ENCODE measurements at regions not wholly inside any gene's neighbourhood (a gene's known extent, or its start where the extent isn't known, plus 50 kb on each side); places are given as distances from the start of the nearest gene placed in this dataset.
"Not testable (repeated sequence)": the region's sequence is repeated elsewhere in the genome, so short reads cannot be mapped to it uniquely, and the experiment has no call there.

DNA sequence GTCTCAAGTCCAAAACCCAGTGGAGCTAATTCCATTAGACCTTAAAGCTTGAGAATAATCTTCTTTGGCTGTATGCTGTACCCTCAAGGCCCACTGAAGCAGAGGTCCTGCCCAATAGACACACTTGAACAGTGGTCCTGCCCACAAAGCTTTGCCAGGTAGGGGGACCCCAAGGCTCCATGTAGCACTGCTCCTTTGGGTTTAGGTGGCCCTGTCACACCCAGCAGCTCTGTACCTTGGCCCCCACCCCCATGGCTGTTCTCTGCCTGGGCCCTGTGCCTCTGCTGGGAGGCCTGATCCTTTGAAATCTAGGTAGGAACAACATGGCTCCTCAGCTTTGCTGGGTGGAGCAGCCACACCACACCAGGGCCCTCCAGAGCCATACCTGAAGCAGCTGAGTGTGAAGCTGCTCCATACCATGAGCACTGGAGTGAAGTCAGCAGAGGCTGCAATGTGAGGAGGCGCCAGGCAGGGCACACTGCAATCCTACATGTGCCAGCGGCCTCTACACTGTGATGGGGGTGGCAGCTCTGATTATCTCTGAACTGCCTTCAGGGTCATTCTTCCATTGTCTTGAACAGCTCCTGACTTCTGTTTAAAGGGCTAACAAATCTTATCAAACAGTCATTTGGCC, 188.0 kb upstream of the CCDC54 start:
- no peak overlapping the region for H3K4me3 ChIP-seq (ENCODE audit: low read length)
- DNase-seq (ENCODE audit: low read depth, low spot score) = no peak

DNA sequence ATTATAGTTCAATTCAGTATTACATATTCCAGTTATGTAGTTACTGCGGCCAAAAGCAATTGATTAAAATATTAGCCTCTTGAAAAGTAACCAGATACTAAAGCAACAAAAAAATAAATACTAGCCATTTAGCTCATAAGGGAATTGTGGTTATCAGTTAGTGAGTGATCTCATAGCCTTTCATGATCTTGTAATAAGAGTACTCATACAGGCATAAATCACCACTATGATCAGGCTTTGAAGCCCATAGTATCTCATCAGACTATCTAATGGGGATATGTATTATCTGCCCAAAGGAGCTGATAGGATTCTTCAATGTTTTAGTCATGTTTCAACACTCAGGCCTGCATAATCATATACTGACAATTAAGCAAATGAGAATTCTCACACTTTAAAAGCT, 184.1 kb upstream of the CCDC54 start:
- H3K4me3 ChIP-seq (ENCODE audit: low read length) = no peak overlapping the region
- DNase-seq (ENCODE audit: low read depth, low spot score) = no peak

DNA sequence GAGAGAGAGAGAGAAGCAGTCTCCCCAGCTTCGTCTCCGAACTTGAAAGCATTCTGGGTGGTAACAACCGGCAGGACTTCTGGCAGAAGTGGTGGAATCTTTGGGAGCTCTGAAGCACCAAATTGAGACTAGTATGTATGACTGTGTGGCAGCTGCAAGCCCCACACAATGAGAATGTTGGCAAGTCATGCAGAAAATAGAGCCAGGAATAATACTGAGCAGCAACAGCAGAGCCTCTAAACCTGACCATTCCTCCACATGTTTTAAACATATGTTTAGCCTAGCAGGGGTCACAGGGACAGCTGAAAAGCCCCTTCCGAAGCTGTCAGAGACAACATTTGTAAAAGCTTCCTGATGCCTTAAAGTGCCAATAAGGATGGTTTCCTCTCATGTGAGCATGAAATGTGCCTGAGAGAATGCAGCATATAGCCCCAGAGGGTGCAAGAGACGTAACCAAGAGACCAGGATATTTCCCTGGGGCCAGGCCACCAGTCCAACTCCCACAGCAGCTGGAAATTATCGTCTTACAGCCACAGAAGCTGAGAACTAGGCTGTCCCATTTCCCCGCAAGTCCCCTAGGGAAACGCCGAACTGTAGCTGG, 178.6 kb upstream of the CCDC54 start:
- no peak for DNase-seq (ENCODE audit: low read depth, low spot score)
- no peak overlapping the region for H3K4me3 ChIP-seq (ENCODE audit: low read length)

DNA sequence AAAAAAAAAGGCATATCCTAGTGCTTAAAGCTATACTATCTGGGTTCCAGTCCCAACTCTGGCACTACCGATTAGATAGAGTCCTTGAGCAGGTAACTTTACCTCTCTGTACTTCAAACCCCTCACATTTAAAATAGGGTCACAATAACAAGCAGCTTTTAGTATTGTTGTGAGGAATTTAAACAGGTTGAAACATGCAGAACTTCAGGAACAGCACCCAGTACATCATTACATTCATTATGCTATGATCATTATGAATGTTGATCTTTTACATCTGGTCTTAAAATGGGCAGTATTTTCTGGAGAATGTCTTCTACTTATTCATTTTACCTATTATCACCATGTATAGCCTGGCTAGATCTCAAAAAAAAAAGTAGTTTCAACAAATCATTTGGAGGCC, 176.1 kb upstream of the CCDC54 start:
- no peak for DNase-seq (ENCODE audit: low read depth, low spot score)
- H3K4me3 ChIP-seq (ENCODE audit: low read length) = no peak overlapping the region

DNA sequence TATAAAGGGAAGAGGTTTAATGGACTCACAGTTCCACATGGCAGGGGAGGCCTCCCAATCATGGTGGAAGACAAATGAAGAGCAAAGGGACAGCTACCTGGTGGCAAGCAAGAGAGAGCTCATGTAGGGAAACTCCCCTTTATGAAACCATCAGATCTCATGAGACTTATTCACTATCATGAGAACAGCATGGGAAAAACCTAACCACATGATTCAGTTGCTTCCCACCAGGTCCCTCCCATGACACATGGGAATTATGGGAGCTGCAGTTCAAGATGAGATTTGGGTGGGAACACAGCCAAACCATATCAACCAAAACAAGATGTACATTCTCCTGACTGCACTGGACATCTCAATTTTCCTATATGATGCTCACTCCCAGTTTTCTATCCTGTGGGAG, 174.4 kb upstream of the CCDC54 start:
- DNase-seq (ENCODE audit: low read depth, low spot score) = not testable (repeated sequence)

DNA sequence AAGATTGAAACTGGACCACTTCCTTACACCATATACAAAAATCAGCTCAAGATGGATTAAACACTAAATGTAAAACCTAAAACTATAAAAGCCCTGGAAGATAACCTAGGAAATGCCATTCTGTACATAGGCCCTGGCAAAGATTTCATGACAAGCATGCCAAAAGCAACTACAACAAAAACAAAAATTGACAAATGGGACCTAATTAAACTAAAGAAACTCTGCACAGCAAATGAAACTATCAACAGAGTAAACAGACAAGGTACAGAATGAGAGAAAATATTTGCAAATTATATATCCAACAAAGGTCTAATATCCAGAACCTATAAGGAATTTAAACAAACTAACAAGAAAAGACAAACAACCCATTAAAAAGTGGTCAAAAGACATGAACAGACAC, 173.1 kb upstream of the CCDC54 start:
- no peak for DNase-seq (ENCODE audit: low read depth, low spot score)
- H3K4me3 ChIP-seq (ENCODE audit: low read length) = no peak overlapping the region

More for the DNA sequence above, 174.4 kb upstream of the CCDC54 start:
- H3K4me3 ChIP-seq (ENCODE audit: low read length) = not testable (repeated sequence)

DNA sequence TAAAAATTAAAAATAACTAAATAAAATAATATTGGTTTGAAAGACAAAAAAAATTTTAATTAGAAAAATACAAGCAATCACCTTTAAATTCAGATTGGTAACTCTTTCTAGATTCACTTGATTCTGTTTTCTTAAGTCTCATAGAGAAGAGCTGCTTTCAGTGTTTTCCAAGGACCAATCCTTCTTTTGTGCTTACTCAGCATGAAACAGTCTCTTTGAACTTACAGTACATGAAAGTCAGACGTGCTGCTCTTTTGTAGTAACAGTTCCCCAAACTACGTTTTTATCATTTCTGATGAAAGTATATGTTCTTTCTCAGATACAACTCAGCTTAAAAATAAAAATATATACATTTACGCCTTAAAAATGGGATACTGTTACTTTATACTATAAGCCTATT, 171.9 kb upstream of the CCDC54 start:
- H3K4me3 ChIP-seq (ENCODE audit: low read length) = no peak overlapping the region
- no peak for DNase-seq (ENCODE audit: low read depth, low spot score)

DNA sequence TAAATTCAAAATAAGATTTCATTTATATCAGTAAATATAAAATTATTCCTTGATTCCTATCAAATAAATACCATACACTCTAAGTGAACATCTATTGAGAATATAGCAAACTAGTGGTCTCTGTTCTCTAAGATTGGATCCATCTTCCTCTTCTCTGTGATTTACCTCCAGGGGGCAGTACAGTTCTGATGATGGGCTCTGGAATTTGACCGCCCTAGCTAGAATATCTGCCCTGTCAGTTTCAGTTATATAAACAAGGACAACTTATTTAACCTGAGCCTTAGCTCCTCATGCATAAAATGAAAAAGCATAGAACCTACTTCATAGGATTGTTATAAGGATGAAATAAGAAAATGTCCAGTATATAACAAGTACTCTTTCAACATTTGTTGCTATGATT, 171.1 kb upstream of the CCDC54 start:
- H3K4me3 ChIP-seq (ENCODE audit: low read length) = no peak overlapping the region
- DNase-seq (ENCODE audit: low read depth, low spot score) = peak; percentile 24

DNA sequence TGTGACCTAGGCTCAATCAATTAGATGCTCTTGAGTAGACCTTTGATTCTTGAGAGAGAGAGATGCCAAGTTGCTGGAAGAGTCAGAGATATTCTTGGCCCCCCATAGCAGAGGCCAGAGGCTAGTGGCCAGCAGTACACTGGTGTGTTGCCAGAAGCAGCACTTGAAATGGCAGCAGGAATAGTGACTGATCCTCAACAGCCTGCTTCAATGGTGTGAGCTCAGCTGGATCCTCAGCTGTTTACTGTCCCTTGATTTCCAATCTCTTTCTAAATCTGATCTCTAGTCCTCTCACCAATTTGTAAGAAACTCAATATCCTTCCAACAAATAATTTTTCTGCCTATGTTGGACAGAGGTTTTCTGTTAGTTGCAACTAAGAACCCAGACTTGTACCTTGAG, 170.3 kb upstream of the CCDC54 start:
- DNase-seq (ENCODE audit: low read depth, low spot score) = no peak
- no peak overlapping the region for H3K4me3 ChIP-seq (ENCODE audit: low read length)

DNA sequence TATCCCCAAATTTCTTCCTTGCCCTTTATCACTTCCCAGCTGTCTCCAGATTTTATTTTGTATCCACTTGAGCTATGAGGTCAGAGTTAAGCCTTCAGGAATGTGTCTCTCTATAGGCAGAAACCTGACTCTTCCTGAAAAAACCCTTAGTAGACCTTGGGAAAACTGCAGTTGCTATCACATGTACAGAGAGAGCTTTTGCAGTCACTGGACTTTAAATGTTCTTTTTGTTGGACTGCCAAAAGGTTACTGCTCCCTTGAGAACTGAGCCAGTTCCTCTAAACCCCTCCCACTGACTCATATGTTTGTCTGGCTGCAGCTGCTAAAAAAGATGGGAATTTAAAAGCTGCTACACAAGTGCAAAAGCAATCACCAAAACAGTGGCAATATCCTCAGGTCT, 169.1 kb upstream of the CCDC54 start:
- no peak for DNase-seq (ENCODE audit: low read depth, low spot score)
- H3K4me3 ChIP-seq (ENCODE audit: low read length) = no peak overlapping the region

DNA sequence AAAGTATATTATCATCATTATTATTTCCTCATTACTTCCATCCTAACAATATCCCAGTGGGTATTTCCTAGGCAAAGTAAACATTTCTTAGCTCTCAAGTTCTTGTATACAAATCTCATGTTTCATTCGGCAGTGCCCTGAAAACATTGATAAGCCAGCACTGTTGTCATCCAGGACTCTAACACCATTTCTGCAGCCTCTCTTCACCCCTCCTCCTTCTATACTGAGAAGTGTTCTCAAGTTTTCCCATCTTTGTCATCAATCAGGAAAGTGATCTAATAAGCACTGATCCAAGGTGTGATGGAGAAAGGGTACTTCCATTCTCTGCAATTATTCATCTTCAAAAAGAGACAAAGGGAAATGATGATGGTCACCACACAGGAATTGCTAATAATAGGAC, 168.4 kb upstream of the CCDC54 start:
- no peak for DNase-seq (ENCODE audit: low read depth, low spot score)
- no peak overlapping the region for H3K4me3 ChIP-seq (ENCODE audit: low read length)

DNA sequence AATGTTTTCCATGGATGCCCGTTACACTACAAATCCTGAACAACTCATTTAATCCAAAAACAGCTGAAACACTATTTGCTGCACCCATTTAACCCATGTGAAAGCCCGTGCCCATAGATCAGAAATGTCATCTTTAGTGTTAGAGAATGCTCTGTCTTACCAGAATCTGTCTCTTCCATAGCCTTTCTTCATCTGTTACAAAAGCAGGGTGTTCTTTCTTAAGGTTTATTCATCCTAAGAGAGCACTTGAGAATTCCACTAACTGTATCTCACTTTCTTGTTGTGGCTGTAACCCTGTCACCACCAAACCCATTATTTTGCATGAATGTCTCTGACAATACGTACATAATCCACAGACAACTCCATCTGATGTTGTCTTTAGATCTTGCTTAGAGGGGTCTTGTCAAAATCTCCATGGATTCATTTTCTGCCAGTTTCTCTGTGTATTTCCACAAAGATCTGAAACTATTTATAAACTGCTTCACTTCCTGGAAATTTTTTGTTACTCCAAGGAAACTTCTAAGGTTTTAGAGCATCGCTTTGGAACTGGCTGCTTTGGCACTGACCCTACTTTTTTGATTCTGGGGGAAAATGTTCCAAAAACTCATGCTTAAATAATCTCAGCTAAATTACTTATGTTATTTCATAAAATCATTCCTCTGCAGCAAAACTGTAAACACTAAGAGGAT, 167.8 kb upstream of the CCDC54 start:
- no peak for DNase-seq (ENCODE audit: low read depth, low spot score)
- no peak overlapping the region for H3K4me3 ChIP-seq (ENCODE audit: low read length)

DNA sequence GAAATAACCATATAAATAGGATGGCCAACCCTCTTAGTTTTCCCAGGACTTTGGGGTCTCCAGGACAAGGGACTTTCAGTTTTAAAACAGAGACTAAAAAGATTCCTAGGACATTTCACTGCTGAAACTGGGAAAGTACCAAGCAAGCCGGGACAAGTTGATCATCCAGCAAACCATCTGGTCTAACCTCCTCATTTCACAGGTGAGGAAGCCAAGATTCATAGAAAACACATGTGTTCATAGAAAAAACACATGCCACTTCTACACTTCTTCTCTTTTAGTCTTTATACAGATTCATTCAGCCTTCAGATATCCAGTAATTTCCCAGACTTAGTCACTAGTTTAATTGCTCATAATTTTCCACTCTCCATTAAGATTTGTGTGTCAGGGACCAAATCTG, 165.6 kb upstream of the CCDC54 start:
- no peak overlapping the region for H3K4me3 ChIP-seq (ENCODE audit: low read length)
- no peak for DNase-seq (ENCODE audit: low read depth, low spot score)

DNA sequence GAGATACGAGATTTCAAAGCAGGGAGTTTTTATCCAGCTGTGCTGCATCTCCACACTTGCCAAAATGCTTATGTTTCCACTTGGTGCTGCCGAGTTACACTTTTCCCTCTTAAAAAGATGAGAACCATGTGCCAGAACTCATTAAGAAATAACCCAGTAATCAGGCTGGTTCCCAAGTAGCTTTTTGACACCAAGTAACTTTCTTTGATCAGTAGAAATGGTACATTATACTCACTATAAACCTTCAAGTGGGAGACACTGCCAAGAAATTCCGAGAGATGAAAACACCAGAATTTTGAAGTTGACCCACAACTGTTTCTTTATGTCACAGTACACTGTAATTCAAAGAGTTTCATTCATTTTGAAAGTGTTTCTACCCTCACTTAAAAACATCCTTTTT, 164.6 kb upstream of the CCDC54 start:
- no peak overlapping the region for H3K4me3 ChIP-seq (ENCODE audit: low read length)
- no peak for DNase-seq (ENCODE audit: low read depth, low spot score)

DNA sequence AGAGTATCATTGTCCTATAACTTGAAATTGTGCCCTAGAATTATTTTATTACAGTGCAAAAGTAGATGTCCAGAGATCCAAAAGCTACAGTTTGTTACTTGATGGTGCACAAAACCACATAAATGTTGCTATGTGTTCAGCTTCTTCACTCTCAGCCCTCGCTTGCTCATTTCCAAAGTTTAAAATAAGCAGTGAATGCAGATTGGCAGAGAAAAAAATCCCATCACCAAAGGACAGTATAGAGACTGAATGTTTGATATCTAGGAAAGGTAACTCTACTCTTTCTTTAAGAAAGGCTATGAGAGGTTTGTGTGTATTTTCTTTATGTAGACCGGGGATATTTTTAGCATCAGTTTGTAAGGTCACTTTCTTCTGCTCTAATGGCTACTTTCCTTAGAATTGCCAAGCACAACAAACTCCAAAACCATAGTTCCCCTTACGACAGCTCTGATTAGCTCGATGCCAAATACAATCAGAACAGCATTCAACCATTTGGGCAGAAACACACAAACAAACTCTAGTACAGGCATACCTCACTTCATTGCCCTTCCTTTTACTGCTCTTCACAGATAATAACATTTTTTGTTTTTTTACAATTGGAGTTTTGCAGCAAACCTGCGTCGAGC, 164.1 kb upstream of the CCDC54 start:
- no peak for DNase-seq (ENCODE audit: low read depth, low spot score)
- no peak overlapping the region for H3K4me3 ChIP-seq (ENCODE audit: low read length)

DNA sequence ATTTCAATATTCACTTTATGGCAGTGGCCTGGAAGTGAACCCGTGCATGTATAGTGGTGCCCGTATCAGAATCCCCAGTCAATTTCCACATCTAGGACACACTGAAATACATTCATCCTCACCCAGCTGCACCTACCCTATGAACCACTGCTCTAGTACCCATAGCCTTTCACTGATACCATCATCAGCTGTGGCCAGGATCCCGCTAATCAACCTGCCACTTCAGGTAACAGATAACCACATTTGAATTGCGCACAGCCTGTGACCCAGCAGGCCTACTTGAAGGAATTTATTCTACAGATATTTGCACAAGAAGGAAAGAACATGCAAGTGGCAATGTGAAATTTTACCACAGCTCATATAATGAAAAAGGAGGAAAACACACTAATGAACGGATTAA, 161.0 kb upstream of the CCDC54 start:
- H3K4me3 ChIP-seq (ENCODE audit: low read length) = no peak overlapping the region
- no peak for DNase-seq (ENCODE audit: low read depth, low spot score)

DNA sequence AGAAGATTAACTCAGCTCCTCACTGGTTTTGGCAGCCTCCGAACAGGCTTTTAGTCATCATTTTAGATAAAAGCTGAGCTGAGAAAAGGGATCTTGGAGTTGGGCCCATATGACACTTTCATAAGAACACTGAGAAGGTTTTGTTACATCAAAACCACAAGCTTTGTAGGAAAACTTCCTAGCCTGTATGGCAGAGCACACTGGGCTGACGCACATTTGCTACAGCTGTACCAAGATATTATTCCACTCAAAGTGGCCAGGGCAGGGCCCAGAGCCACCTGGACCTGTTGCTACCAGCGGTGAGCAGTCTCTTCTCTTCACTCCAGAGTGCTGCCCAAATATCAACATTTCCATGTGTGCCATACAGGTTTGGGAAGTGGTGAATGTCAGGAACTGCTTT, 160.5 kb upstream of the CCDC54 start:
- H3K4me3 ChIP-seq (ENCODE audit: low read length) = no peak overlapping the region
- DNase-seq (ENCODE audit: low read depth, low spot score) = no peak

DNA sequence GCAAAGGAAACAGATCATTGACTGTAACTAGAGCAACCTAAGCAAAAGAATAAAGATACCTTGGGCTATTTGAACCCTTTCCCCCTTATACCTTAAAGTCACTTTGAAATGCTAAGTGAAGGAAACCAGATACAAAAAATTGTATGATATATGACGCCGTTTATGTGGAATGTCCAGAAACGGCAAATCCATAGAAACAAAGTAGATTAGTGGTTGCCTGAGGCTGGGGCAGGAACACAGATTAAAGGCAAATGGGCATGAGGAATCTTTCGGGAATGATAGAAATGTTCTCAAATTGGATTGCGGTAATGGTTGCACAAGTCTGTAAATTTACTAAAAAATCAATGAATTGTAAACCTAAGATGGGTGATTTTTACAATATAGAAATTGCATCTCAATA, 160.1 kb upstream of the CCDC54 start:
- no peak for DNase-seq (ENCODE audit: low read depth, low spot score)
- H3K4me3 ChIP-seq (ENCODE audit: low read length) = no peak overlapping the region

DNA sequence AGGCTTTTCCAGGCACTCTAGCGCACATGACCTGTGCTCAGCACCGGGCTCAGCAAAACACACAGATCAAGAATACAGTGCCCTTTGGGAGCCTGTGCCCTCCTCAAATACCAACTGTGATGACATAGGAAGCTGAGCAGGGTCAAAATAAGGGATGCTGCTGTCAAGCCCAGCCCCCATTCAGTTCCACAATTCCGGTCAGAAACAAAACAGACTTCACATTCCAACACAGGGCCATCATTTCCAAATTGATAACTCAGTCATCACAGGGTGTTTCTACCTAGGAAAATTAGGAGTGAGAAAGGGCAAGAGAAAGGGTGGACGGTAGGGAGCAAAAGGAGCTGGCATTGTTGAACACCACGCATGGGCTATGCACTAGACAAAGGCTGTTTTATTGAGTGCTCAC, 158.4 kb upstream of the CCDC54 start:
- H3K4me3 ChIP-seq (ENCODE audit: low read length) = no peak overlapping the region
- DNase-seq (ENCODE audit: low read depth, low spot score) = no peak

DNA sequence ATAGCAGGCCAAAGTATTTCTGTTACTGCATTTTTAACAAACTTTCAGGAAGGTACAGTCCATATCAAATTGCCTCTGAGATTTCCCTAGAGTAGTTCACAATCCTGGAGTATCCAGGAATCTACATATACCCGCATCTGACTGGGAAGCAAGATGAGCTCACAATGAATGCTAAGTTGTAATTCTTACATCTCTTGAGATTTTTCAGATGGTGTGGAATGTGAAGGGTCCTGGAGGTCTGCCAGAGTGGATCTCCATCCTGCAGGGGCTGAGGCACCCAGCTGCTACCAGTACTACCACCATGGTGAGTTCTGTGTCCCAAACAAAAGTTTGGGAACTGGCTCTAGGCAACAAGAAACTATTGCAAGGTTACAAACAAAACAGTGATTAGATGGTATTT, 156.7 kb upstream of the CCDC54 start:
- no peak for DNase-seq (ENCODE audit: low read depth, low spot score)
- H3K4me3 ChIP-seq (ENCODE audit: low read length) = no peak overlapping the region
